Keratinocyte (primary cell): ENCODE measurements at regions not wholly inside any gene's neighbourhood (a gene's known extent, or its start where the extent isn't known, plus 50 kb on each side); places are given as distances from the start of the nearest gene placed in this dataset.
A peak's percentile ranks its signal among the peaks of the same experiment; 100 is the strongest.
"Not testable (repeated sequence)": the region's sequence is repeated elsewhere in the genome, so short reads cannot be mapped to it uniquely, and the experiment has no call there.

Experiments
- DNase-seq: peaks from one replicate; pipeline ENCODE4 v3.0.0-alpha.2; 2011; ENCODE audit warnings: low read depth, missing footprints, low spot score
- FAIRE-seq: peaks from 2 replicates; lab custom pipeline; 2011; peaks lifted over from hg19 to GRCh38; lab: Jason Lieb, UNC
- H2AFZ ChIP-seq: 2 replicates; pipeline ENCODE4 v1.6.0; 2012; ENCODE audit warnings: low read length, control low read depth, inconsistent platforms; ENCODE audit not compliant: control insufficient read depth
- H3K27ac ChIP-seq: 2 replicates; pipeline ENCODE4 v1.5.1; 2011; ENCODE audit warnings: low read length; ENCODE audit not compliant: control insufficient read depth, insufficient read depth
- H3K27me3 ChIP-seq: 3 replicates; pipeline ENCODE4 v1.6.0; 2011; ENCODE audit warnings: low read length; ENCODE audit not compliant: control insufficient read depth, insufficient read depth; ENCODE audit errors: extremely low read depth
- H3K36me3 ChIP-seq, 2 experiments: 2 replicates in 1 of 2; 3 replicates in 1 of 2; pipeline ENCODE4 v1.5.1; 2011; ENCODE audit warnings: low read length in 2 of 2, mild to moderate bottlenecking in 1 of 2; ENCODE audit not compliant: control insufficient read depth in 2 of 2, insufficient read depth in 2 of 2; ENCODE audit errors: extremely low read depth in 1 of 2
- H3K4me1 ChIP-seq: 3 replicates; pipeline ENCODE4 v1.5.1; 2011; ENCODE audit warnings: low read length; ENCODE audit not compliant: control insufficient read depth, insufficient read depth; ENCODE audit errors: extremely low read depth
- H3K4me2 ChIP-seq: 3 replicates; pipeline ENCODE4 v1.6.0; 2011; ENCODE audit warnings: low read depth, low read length; ENCODE audit not compliant: control insufficient read depth, insufficient read depth; ENCODE audit errors: extremely low read depth
- H3K4me3 ChIP-seq, 3 experiments: fragments of 200-600 bp in 1 of 3; sonication (generic) in 1 of 3; 2 replicates in 2 of 3; 3 replicates in 1 of 3; pipeline ENCODE4 v1.5.1; 2011 to 2016; ENCODE audit warnings: low read length in 3 of 3, mild to moderate bottlenecking in 3 of 3, control low read depth in 2 of 3, inconsistent platforms in 1 of 3, low read depth in 1 of 3, mixed read lengths in 1 of 3, mixed run types in 1 of 3, moderate library complexity in 1 of 3; ENCODE audit not compliant: control insufficient read depth in 2 of 3, insufficient read depth in 2 of 3; ENCODE audit errors: extremely low read depth in 1 of 3
- H3K79me2 ChIP-seq: 2 replicates; pipeline ENCODE4 v1.6.0; 2012; ENCODE audit warnings: low read length; ENCODE audit not compliant: control insufficient read depth, insufficient read depth
- H3K9ac ChIP-seq: 3 replicates; pipeline ENCODE4 v1.6.0; 2011; ENCODE audit warnings: low read length; ENCODE audit not compliant: control insufficient read depth, insufficient read depth; ENCODE audit errors: extremely low read depth
- H3K9me1 ChIP-seq: 3 replicates; pipeline ENCODE4 v1.6.0; 2011; ENCODE audit warnings: low read length; ENCODE audit not compliant: control insufficient read depth, insufficient read depth; ENCODE audit errors: extremely low read depth
- H3K9me3 ChIP-seq: 2 replicates; pipeline ENCODE4 v1.5.1; 2012; ENCODE audit warnings: low read depth, low read length; ENCODE audit not compliant: control insufficient read depth
- H4K20me1 ChIP-seq: 3 replicates; pipeline ENCODE4 v1.6.0; 2011; ENCODE audit warnings: low read length; ENCODE audit not compliant: control insufficient read depth, insufficient read depth; ENCODE audit errors: extremely low read depth
- EZH2 ChIP-seq: IDR thresholded peaks from one replicate; pipeline ENCODE4 v1.6.1; 2012; ENCODE audit warnings: inconsistent platforms, mild to moderate bottlenecking, low read length, moderate library complexity
- dilution Hi-C: fragments of 300-500 bp; cut with MboI; formaldehyde crosslinking; loops from one replicate; pipeline ENCODE4 v1.7.0; 2020; ENCODE audit warnings: low sequenced_read_pairs; ENCODE audit not compliant: extremely low pct_ligation_motif_present
- TF ChIP-seq, protein P1 (sequence below), 3 experiments: IDR thresholded peaks in 1 of 3; conservative IDR thresholded peaks in 1 of 3; optimal IDR thresholded peaks in 1 of 3; 2 replicates in 2 of 3; 3 replicates in 1 of 3; pipeline versions ENCODE3 to v1.5.1; 2011; ENCODE audit warnings: low read length in 3 of 3, mild to moderate bottlenecking in 3 of 3, moderate library complexity in 2 of 3, control low read depth in 1 of 3, inconsistent platforms in 1 of 3; ENCODE audit not compliant: insufficient read depth in 2 of 3; ENCODE audit errors: extremely low read depth in 1 of 3

DNA sequence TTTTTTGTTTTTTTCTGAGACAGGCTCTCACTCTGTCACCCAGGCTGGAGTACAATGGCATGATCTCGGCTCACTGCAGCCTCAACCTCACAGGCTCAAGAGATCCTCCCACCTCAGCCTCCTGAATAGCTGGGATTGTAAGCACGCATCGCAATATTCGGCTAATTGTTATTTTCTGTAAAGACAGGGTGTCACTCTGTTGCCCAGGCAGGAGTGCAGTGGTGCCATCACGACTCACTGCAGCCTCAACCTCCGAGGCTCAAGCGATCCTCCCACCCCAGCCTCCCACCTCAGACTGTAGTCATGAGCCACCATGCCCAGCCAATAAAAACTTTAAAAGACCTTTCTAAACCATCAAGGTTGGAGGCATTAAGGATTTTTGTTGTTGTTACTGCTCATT is 57.4 kb upstream of the TFRC start:
- H3K4me3 ChIP-seq: no peak overlapping the region
- H3K9me1 ChIP-seq: no peaks in the 10 kb centered on the region
- peak overlapping the region; percentile 59 for H3K27ac ChIP-seq
- no peaks in the 10 kb centered on the region for H3K36me3 ChIP-seq
- DNase-seq (no peak), FAIRE-seq (no peak)
- dilution Hi-C loops: no loop called here
- no peaks in the 10 kb centered on the region for H4K20me1 ChIP-seq
- H3K9ac ChIP-seq: no peak overlapping the region
- TF ChIP-seq, protein P1, sequence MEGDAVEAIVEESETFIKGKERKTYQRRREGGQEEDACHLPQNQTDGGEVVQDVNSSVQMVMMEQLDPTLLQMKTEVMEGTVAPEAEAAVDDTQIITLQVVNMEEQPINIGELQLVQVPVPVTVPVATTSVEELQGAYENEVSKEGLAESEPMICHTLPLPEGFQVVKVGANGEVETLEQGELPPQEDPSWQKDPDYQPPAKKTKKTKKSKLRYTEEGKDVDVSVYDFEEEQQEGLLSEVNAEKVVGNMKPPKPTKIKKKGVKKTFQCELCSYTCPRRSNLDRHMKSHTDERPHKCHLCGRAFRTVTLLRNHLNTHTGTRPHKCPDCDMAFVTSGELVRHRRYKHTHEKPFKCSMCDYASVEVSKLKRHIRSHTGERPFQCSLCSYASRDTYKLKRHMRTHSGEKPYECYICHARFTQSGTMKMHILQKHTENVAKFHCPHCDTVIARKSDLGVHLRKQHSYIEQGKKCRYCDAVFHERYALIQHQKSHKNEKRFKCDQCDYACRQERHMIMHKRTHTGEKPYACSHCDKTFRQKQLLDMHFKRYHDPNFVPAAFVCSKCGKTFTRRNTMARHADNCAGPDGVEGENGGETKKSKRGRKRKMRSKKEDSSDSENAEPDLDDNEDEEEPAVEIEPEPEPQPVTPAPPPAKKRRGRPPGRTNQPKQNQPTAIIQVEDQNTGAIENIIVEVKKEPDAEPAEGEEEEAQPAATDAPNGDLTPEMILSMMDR (optimal IDR thresholded peaks at IDR 0.05 in 1 of 3, IDR thresholded peaks at IDR 0.05 in 1 of 3, conservative IDR thresholded peaks at IDR 0.05 in 1 of 3; ENCODE audit: extremely low read depth in 1 of 3, insufficient read depth in 2 of 3, low read length in 3 of 3): no peak
- TF ChIP-seq EZH2: no peak
- H2AFZ ChIP-seq: peak overlapping the region; percentile 48
- H3K79me2 ChIP-seq: no peaks in the 10 kb centered on the region
- H3K9me3 ChIP-seq: no peaks in the 10 kb centered on the region
- H3K4me1 ChIP-seq: peaks cover 46% of the 10 kb centered on the region
- H3K27me3 ChIP-seq: no peaks in the 10 kb centered on the region
- peak overlapping the region; percentile 53 for H3K4me2 ChIP-seq

DNA sequence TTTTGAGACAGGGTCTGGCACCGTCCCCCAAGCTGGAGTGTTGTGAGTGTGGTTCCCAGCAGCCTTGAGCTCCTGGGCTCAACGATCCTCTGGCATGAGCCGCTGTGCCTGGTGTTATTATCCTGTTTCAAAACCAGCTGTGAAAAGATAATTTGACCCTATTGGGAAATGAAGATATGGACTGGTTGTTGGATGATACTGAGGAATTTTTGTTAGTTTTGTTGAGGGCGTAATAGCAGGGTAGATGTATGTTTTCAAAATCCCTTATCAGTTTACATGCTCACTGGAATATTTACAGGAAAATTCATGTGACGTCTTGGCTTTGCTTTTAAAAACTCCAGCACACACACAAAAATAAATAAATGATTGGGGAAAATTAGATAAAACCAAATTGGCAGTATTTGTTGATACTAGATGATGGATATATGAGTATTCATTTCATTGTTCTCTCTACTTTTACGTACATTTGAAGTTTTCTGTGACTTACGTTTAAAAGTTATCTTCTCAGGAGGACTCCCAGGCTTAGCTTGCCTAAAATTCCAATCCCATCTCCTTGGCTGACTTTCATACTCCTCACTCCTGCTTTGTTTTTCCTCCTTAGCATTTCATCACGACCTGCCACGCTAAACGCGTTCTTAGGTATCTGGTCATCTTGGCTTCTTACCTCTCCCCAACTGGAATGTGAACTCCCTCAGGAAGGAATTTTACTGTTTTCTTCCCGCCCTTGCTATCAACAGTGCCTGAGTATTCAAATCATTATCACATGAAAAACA is 56.8 kb upstream of the TFRC start:
- peak overlapping the region; percentile 2 for H3K9ac ChIP-seq
- H3K4me2 ChIP-seq: peak overlapping the region; percentile 53
- DNase-seq (peak; percentile 26), FAIRE-seq (peak; percentile 23)
- H3K79me2 ChIP-seq: no peaks in the 10 kb centered on the region
- H3K36me3 ChIP-seq: no peaks in the 10 kb centered on the region
- TF ChIP-seq, protein P1 (optimal IDR thresholded peaks at IDR 0.05 in 1 of 3, IDR thresholded peaks at IDR 0.05 in 1 of 3, conservative IDR thresholded peaks at IDR 0.05 in 1 of 3; ENCODE audit: extremely low read depth in 1 of 3, insufficient read depth in 2 of 3, low read length in 3 of 3): no peak
- no peak for TF ChIP-seq EZH2
- H3K4me3 ChIP-seq: peak overlapping the region in 1 of 3 experiments; percentile 26
- H3K27me3 ChIP-seq: no peaks in the 10 kb centered on the region
- H2AFZ ChIP-seq: peak overlapping the region; percentile 48
- H3K27ac ChIP-seq: peak overlapping the region; percentile 59
- H4K20me1 ChIP-seq: no peaks in the 10 kb centered on the region
- H3K9me3 ChIP-seq: no peaks in the 10 kb centered on the region
- H3K9me1 ChIP-seq: no peaks in the 10 kb centered on the region
- peaks cover 45% of the 10 kb centered on the region for H3K4me1 ChIP-seq
- dilution Hi-C loops: no loop called here

DNA sequence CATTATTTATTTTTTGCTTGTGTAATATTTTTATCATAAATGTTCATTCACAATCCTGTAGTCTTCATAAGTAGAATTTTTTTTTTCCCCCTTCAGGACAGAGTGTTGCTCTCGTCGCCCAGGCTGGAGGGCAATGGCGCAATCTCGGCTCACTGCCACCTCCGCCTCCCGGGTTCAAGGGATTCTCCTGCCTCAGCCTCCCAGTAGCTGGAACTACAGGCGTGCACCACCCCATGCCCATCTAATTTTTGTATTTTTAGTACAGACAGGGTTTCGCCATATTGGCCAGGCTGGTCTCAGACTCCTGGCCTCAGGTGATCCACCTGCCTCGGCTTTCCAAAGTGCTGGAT is 54.7 kb upstream of the TFRC start:
- FAIRE-seq, H3K9me1 ChIP-seq, H3K9me3 ChIP-seq, H3K36me3 ChIP-seq, dilution Hi-C loops, H3K4me3 ChIP-seq, H3K27me3 ChIP-seq, H4K20me1 ChIP-seq, DNase-seq, H2AFZ ChIP-seq, H3K79me2 ChIP-seq: not testable (repeated sequence)
- peak overlapping the region; percentile 80 for H3K27ac ChIP-seq
- H3K4me2 ChIP-seq: peak overlapping the region; percentile 90
- H3K4me1 ChIP-seq: peaks cover 30% of the 10 kb centered on the region
- H3K9ac ChIP-seq: peak overlapping the region; percentile 54
